Neural cell (in vitro differentiated cells): ENCODE measurements at regions not wholly inside any gene's neighbourhood (a gene's known extent, or its start where the extent isn't known, plus 50 kb on each side); places are given as distances from the start of the nearest gene placed in this dataset.

Source experiments
- H2AFZ ChIP-seq: fragments of 200-600, 300-800 bp; sonication (generic), shearing (Covaris generic); 2 replicates; pipeline ENCODE4 v1.6.0; 2014; ENCODE audit warnings: low read depth, mild to moderate bottlenecking, antibody characterized with exemption, low read length, moderate library complexity
- H3F3A ChIP-seq: fragments of 200-600 bp; shearing (Covaris generic); 2 replicates; pipeline ENCODE4 v1.6.1; 2016; ENCODE audit warnings: mild to moderate bottlenecking, moderate library complexity, mixed read lengths, antibody characterized with exemption, low read length; ENCODE audit not compliant: insufficient read depth, poor library complexity, severe bottlenecking
- H3K27ac ChIP-seq: fragments of 200-600, 300-800 bp; sonication (generic), shearing (Covaris generic); 2 replicates; pipeline ENCODE4 v1.5.1; 2014; ENCODE audit warnings: mild to moderate bottlenecking, low read length, moderate library complexity
- H3K27me3 ChIP-seq: fragments of 300-800, 200-600 bp; sonication (generic), shearing (Covaris generic); 2 replicates; pipeline ENCODE4 v1.6.0; 2014; ENCODE audit warnings: mild to moderate bottlenecking, low read depth, low read length, moderate library complexity; ENCODE audit not compliant: insufficient read depth
- H3K36me3 ChIP-seq: fragments of 300-800, 200-600 bp; sonication (generic), shearing (Covaris generic); 2 replicates; pipeline ENCODE4 v1.5.1; 2014; ENCODE audit warnings: mild to moderate bottlenecking, antibody characterized with exemption, low read length, moderate library complexity; ENCODE audit not compliant: insufficient read depth
- H3K4me2 ChIP-seq: fragments of 300-800, 200-600 bp; sonication (generic), shearing (Covaris generic); 2 replicates; pipeline ENCODE4 v1.6.0; 2014; ENCODE audit warnings: mild to moderate bottlenecking, low read length
- H3K4me3 ChIP-seq: fragments of 300-800, 200-600 bp; sonication (generic), shearing (Covaris generic); 2 replicates; pipeline ENCODE4 v1.5.1; 2014; ENCODE audit warnings: mild to moderate bottlenecking, low read length, moderate library complexity
- H3K79me2 ChIP-seq: fragments of 200-600 bp; shearing (Covaris generic); replicated peaks from 2 replicates; pipeline ENCODE4 v1.6.0; 2014; ENCODE audit warnings: mild to moderate bottlenecking, low read length, moderate library complexity; ENCODE audit not compliant: insufficient read depth
- H3K9ac ChIP-seq: fragments of 300-800, 200-600 bp; sonication (generic), shearing (Covaris generic); 2 replicates; pipeline ENCODE4 v1.6.1; 2016; ENCODE audit warnings: mild to moderate bottlenecking, low read length, mixed read lengths
- H3K9me2 ChIP-seq: fragments of 200-600 bp; shearing (Covaris generic); 2 replicates; pipeline ENCODE4 v1.6.1; 2016; ENCODE audit warnings: mild to moderate bottlenecking, low read length, mixed read lengths; ENCODE audit not compliant: insufficient read depth
- H3K9me3 ChIP-seq: fragments of 200-600, 300-800 bp; sonication (generic), shearing (Covaris generic); 2 replicates; pipeline ENCODE4 v1.6.1; 2016; ENCODE audit warnings: mild to moderate bottlenecking, mixed run types, low read length, moderate library complexity, mixed read lengths
- H4K20me1 ChIP-seq: fragments of 200-600 bp; shearing (Covaris generic); 2 replicates; pipeline ENCODE4 v1.6.1; 2016; ENCODE audit warnings: mild to moderate bottlenecking, mixed run types; ENCODE audit not compliant: insufficient read depth
- CTCF ChIP-seq: fragments of 450-650 bp; IDR thresholded peaks from 2 replicates; pipeline ENCODE4 v1.5.1; 2014; ENCODE audit warnings: antibody characterized with exemption, mild to moderate bottlenecking, moderate library complexity; ENCODE audit not compliant: poor library complexity, severe bottlenecking
- EP300 ChIP-seq: fragments of 450-650 bp; conservative IDR thresholded peaks from 2 replicates; pipeline ENCODE4 v1.6.1; 2014; ENCODE audit warnings: antibody characterized with exemption, mild to moderate bottlenecking, moderate library complexity; ENCODE audit not compliant: poor library complexity, severe bottlenecking
- EZH2 ChIP-seq: fragments of 200-600, 300-800 bp; shearing (Covaris generic), sonication (generic); IDR thresholded peaks from 2 replicates; pipeline ENCODE4 v1.6.1; 2014; ENCODE audit warnings: antibody characterized with exemption, low read length, borderline replicate concordance, mild to moderate bottlenecking; ENCODE audit not compliant: insufficient read depth, poor library complexity, severe bottlenecking
- MXI1 ChIP-seq: fragments of 450-650 bp; conservative IDR thresholded peaks from 2 replicates; pipeline ENCODE4 v1.6.1; 2014; ENCODE audit warnings: antibody characterized with exemption, mild to moderate bottlenecking; ENCODE audit not compliant: poor library complexity, severe bottlenecking
- POLR2AphosphoS5 ChIP-seq: IDR thresholded peaks from 2 replicates; pipeline ENCODE4 v1.6.1; 2012
- RAD21 ChIP-seq: fragments of 450-650 bp; conservative IDR thresholded peaks from 2 replicates; pipeline ENCODE4 v1.6.1; 2014; ENCODE audit warnings: antibody characterized with exemption, mild to moderate bottlenecking, moderate library complexity
- REST ChIP-seq: IDR thresholded peaks from 2 replicates; pipeline ENCODE4 v1.6.1; 2012; ENCODE audit warnings: borderline replicate concordance
- SMC3 ChIP-seq: fragments of 450-650 bp; conservative IDR thresholded peaks from 2 replicates; pipeline ENCODE4 v1.6.1; 2014; ENCODE audit warnings: antibody characterized with exemption, mild to moderate bottlenecking, moderate library complexity; ENCODE audit not compliant: poor library complexity
- TAF1 ChIP-seq: IDR thresholded peaks from 2 replicates; pipeline ENCODE4 v1.6.1; 2012; ENCODE audit warnings: low read depth

GRCh38 chr1:217251121-217251520 is 379.8 kb downstream of the GPATCH2 start:
- H3K79me2 ChIP-seq: no peaks in the 10 kb centered on the region
- no peak overlapping the region for H3K27ac ChIP-seq
- H4K20me1 ChIP-seq: no peaks in the 10 kb centered on the region
- TF ChIP-seq CTCF (no peak), SMC3 (no peak), EP300 (no peak), TAF1 (no peak), EZH2 (no peak), RAD21 (no peak), POLR2AphosphoS5 (no peak), MXI1 (no peak), REST (no peak)
- no peaks in the 10 kb centered on the region for H3K9me2 ChIP-seq
- no peaks in the 10 kb centered on the region for H3K9me3 ChIP-seq
- H3K4me2 ChIP-seq: no peak overlapping the region
- no peak overlapping the region for H2AFZ ChIP-seq
- H3K4me3 ChIP-seq: no peak overlapping the region
- no peaks in the 10 kb centered on the region for H3F3A ChIP-seq
- no peaks in the 10 kb centered on the region for H3K27me3 ChIP-seq
- no peaks in the 10 kb centered on the region for H3K36me3 ChIP-seq
- no peak overlapping the region for H3K9ac ChIP-seq

GRCh38 chr1:217249857-217250256 is 381.0 kb downstream of the GPATCH2 start:
- Histone ChIP-seq H3K9me3 (no peaks in the 10 kb centered on the region), H4K20me1 (no peaks in the 10 kb centered on the region), H3K79me2 (no peaks in the 10 kb centered on the region), H3K4me3 (no peak overlapping the region), H2AFZ (no peak overlapping the region), H3F3A (no peaks in the 10 kb centered on the region), H3K27me3 (no peaks in the 10 kb centered on the region), H3K9ac (no peak overlapping the region), H3K36me3 (no peaks in the 10 kb centered on the region), H3K9me2 (no peaks in the 10 kb centered on the region), H3K27ac (no peak overlapping the region), H3K4me2 (no peak overlapping the region)
- TF ChIP-seq TAF1 (no peak), CTCF (no peak), EZH2 (no peak), REST (no peak), MXI1 (no peak), EP300 (no peak), RAD21 (no peak), SMC3 (no peak), POLR2AphosphoS5 (no peak)
